ENCODE measurements at regions not wholly inside any gene's neighbourhood (a gene's known extent, or its start where the extent isn't known, plus 50 kb on each side); places are given as distances from the start of the nearest gene placed in this dataset.

- peak overlapping the region; percentile 97 for H3K23ac ChIP-seq (ENCODE audit: low read depth, low read length)
Measured at GRCh38 chr3:101066711-101067129, 73.5 kb upstream of the ABI3BP start.

More at GRCh38 chr3:101066711-101067129, 73.5 kb upstream of the ABI3BP start:
- DNase-seq (peak; percentile 50), ATAC-seq (ENCODE audit: low read depth) (peak; percentile 16; the same call in 1 of the 2 replicates)
- peak overlapping the region; percentile 90 for H3K4me2 ChIP-seq (ENCODE audit: low read depth, low read length)
- H3K36me3 ChIP-seq (ENCODE audit: control insufficient read depth, insufficient read depth, low read length), result no peaks in the 10 kb centered on the region
- POLR2A ChIA-PET (ENCODE audit: unreplicated experiment), result no interaction called here
- H2BK15ac ChIP-seq (ENCODE audit: low read depth, low read length), result peak overlapping the region; percentile 82
- H3K9me3 ChIP-seq (ENCODE audit: control insufficient read depth, insufficient read depth, low read length), result no peaks in the 10 kb centered on the region
- H3K56ac ChIP-seq (ENCODE audit: extremely low read depth, insufficient read depth, low read length), result peak overlapping the region; percentile 80
- dilution Hi-C loops (cut with HindIII; ENCODE audit: low sequenced_read_pairs, unreplicated experiment), result no loop called here
- in situ Hi-C loops (cut with MboI; ENCODE audit: low sequenced_read_pairs), result no loop called here
- H3K79me1 ChIP-seq (ENCODE audit: low read depth in 1 of 2, low read length in 2 of 2), result no peaks in the 10 kb centered on the region
- H4K20me1 ChIP-seq (ENCODE audit: insufficient read depth, low read length), result no peaks in the 10 kb centered on the region
- no peak overlapping the region for H2AK9ac ChIP-seq (replicated peaks; ENCODE audit: low read depth, low read length, poor library complexity)
- H3K14ac ChIP-seq (replicated peaks; ENCODE audit: low read depth, low read length), result peak overlapping the region; percentile 98
- H2AFZ ChIP-seq (replicated peaks; ENCODE audit: low read length, poor library complexity), result peak overlapping the region; percentile 88
- H3K27ac ChIP-seq (ENCODE audit: insufficient read depth, low read length), result peak overlapping the region; percentile 86
- peak overlapping the region; percentile 100 for H4K5ac ChIP-seq (ENCODE audit: low read depth, low read length)
- H2BK5ac ChIP-seq (ENCODE audit: low read depth, low read length, poor library complexity, severe bottlenecking), result peak overlapping the region; percentile 98
- H2BK20ac ChIP-seq (ENCODE audit: low read depth, low read length), result peak overlapping the region; percentile 99
- H4K91ac ChIP-seq (ENCODE audit: insufficient read depth, low read depth, low read length), result peak overlapping the region; percentile 90
- H3K4me3 ChIP-seq (ENCODE audit: insufficient read depth, low read depth, low read length), result no peak overlapping the region
- H3K18ac ChIP-seq (ENCODE audit: low read depth, low read length), result peak overlapping the region; percentile 100
- intact Hi-C loops (cut with micrococcal nuclease), result loop anchor here (5.0 kb wide), 1 partner anchor 174 kb away; no protein-coding TSS in a partner anchor
- TF ChIP-seq RAD21 (IDR thresholded peaks at IDR 0.05; ENCODE audit: low read length) (no peak), MAZ (IDR thresholded peaks at IDR 0.05; ENCODE audit: borderline replicate concordance, low read depth, low read length) (no peak)
- H3K9me1 ChIP-seq (ENCODE audit: insufficient read depth, low read length), result peaks cover 6% of the 10 kb centered on the region; the same call in 1 of the 2 replicates
- H2AK5ac ChIP-seq (ENCODE audit: low read depth, low read length), result peak overlapping the region; percentile 76; the same call in 1 of the 2 replicates
- H3K27me3 ChIP-seq (ENCODE audit: control insufficient read depth, insufficient read depth, low read length), result no peaks in the 10 kb centered on the region
- CTCF ChIA-PET, result no interaction called here
- H3K4me1 ChIP-seq (ENCODE audit: control insufficient read depth, insufficient read depth, low read length), result peaks cover 15% of the 10 kb centered on the region
- H3K9ac ChIP-seq (ENCODE audit: low read depth, low read length), result peak overlapping the region; percentile 75
- no CpG with 5 or more reads among the region's 1 CpG for WGBS, 2 experiments (ENCODE audit: extremely low coverage in 2 of 2, insufficient read length in 1 of 2)
- no TSS peak for BruUV-seq (replicated peaks)
- H3K4ac ChIP-seq (ENCODE audit: low read depth, low read length), result peak overlapping the region; percentile 94
- peak overlapping the region; percentile 100 for H2BK120ac ChIP-seq (ENCODE audit: low read depth, low read length)
- H4K8ac ChIP-seq (ENCODE audit: low read depth in 2 of 2, low read length in 2 of 2), result peak overlapping the region; percentile 54 to 95

Measured in IMR-90 (cell line).